ENCODE measurements at regions not wholly inside any gene's neighbourhood (a gene's known extent, or its start where the extent isn't known, plus 50 kb on each side); places are given as distances from the start of the nearest gene placed in this dataset.

DNA sequence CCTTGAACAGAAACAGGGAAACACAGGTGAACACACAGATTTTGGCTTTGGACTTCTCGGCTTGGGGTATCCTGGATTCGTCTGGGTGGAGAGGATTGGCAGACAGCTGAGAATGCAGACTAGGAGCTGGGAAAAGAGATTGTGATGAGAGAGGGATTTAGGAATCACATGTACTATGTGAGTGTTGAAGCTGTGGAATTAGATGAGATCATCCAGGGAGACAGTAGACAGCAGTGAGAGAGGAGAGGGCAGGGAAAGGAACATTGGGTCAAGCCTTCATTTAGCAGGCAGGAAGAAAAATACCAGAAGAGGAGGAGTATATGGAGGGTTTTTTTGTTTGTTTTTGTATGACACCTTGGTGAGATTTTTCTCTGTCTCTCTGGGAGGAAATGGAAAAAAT is 262.1 kb upstream of the TBL1XR1 start:
- TF ChIP-seq POLR2AphosphoS5 (IDR thresholded peaks at IDR 0.05; ENCODE audit: low read depth, low read length) = no peak
- TF ChIP-seq POLR2A (IDR thresholded peaks at IDR 0.05; ENCODE audit: low read depth, low read length) = no peak
- no peak for TF ChIP-seq TAF1 (IDR thresholded peaks at IDR 0.05; ENCODE audit: borderline replicate concordance, low read depth, low read length)
